Lower leg skin (tissue), 4 donors: ENCODE measurements at regions not wholly inside any gene's neighbourhood (a gene's known extent, or its start where the extent isn't known, plus 50 kb on each side); places are given as distances from the start of the nearest gene placed in this dataset.

Experiments
- DNase-seq, 2 donors: peaks; one replicate each; pipeline ENCODE4 v3.0.0-alpha.2; 2019; ENCODE audit warnings: low spot score in 2 of 2
- H3K4me3 ChIP-seq: fragments of 200-600 bp; sonication (generic); 2 replicates; pipeline ENCODE4 v1.5.1; 2017; ENCODE audit warnings: mild to moderate bottlenecking, low read depth; ENCODE audit not compliant: poor library complexity, severe bottlenecking
- POLR2A ChIP-seq, 2 donors: fragments of 450-650 bp; IDR thresholded peaks; one replicate each; pipeline ENCODE4 v1.6.1; 2016 to 2017; ENCODE audit warnings: antibody characterized with exemption in 2 of 2, mild to moderate bottlenecking in 1 of 2, moderate library complexity in 1 of 2
- WGBS, 2 donors: methylation state at CpG; one replicate each; pipeline ENCODE4 v1.1.5; 2018; 5-methylcytosine and 5-hydroxymethylcytosine counted together
- intact Hi-C: fragments of 100-400 bp; cut with DNase I; formaldehyde crosslinking; loops from one replicate; pipeline ENCODE4 v1.15.0; 2023; ENCODE audit warnings: low total_unique reads
- TF ChIP-seq, protein P1 (sequence below), 3 donors: fragments of 450-650 bp; IDR thresholded peaks; one replicate each; pipeline ENCODE4 v1.5.1; 2016; ENCODE audit warnings: antibody characterized with exemption in 3 of 3, mild to moderate bottlenecking in 3 of 3, moderate library complexity in 2 of 3

DNA sequence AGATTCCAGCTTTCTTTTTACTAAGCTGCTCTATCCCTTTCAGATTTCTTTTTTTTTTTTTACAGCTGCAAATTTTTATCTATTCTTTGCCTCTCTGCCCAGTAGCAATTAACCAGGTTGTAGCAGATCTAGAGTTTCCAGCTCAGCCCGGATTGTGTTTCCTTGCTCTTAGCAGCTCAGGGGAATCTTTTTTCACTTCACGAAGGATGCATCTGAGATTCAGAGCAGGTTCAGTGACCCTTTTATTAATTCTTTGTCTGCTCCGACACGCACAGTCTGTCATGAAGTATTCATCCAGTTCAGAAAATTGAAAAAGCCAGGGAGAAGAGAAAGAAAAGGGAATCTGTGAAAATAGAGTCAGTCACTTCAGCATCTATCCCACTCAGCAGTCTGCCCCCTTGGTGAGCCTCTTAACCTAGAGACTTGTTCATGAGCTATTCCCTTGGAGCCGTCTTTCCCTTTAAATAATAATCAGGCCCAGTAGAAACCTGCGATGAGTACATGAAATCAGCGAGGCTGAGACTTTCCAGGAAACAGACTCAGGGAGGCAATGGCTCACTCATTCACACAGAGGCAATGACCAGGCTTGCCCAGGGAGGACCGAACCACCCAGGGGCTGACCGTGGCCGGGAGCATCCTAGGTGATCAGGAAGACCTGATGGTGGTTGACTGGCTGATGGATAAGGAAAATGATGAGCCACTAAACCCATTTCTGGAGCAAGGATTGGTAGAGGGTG is 103.4 kb upstream of the ITGA6 start:
- DNase-seq: peak in 1 of 2 donors; percentile 49
- intact Hi-C loops: no loop called here
- no peak overlapping the region for H3K4me3 ChIP-seq
- TF ChIP-seq, protein P1, sequence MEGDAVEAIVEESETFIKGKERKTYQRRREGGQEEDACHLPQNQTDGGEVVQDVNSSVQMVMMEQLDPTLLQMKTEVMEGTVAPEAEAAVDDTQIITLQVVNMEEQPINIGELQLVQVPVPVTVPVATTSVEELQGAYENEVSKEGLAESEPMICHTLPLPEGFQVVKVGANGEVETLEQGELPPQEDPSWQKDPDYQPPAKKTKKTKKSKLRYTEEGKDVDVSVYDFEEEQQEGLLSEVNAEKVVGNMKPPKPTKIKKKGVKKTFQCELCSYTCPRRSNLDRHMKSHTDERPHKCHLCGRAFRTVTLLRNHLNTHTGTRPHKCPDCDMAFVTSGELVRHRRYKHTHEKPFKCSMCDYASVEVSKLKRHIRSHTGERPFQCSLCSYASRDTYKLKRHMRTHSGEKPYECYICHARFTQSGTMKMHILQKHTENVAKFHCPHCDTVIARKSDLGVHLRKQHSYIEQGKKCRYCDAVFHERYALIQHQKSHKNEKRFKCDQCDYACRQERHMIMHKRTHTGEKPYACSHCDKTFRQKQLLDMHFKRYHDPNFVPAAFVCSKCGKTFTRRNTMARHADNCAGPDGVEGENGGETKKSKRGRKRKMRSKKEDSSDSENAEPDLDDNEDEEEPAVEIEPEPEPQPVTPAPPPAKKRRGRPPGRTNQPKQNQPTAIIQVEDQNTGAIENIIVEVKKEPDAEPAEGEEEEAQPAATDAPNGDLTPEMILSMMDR (IDR thresholded peaks at IDR 0.05): no peak
- TF ChIP-seq POLR2A (IDR thresholded peaks at IDR 0.05): no peak
- 73 to 81% methylated on average over 10 of the region's 10 CpGs for WGBS, 2 donors

DNA sequence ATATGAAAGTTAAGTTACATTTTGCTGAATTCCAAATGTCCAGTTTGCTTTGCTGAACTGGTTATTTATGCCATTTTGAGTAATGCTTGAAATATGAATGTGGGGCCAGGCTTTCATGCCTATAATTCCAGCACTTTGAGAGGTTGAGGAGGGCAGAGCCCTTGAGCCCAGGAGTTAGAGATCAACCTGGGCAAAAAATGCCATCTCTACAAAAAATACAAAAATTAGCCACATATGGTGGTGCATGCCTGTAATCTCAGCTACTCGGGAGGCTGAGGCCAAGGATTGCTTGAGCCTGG is 101.2 kb upstream of the ITGA6 start:
- TF ChIP-seq, protein P1 (IDR thresholded peaks at IDR 0.05): no peak
- no peak for TF ChIP-seq POLR2A (IDR thresholded peaks at IDR 0.05)
- WGBS, 2 donors: 91 to 100% methylated on average over 1 of the region's 1 CpG
- intact Hi-C loops: no loop called here
- DNase-seq: peak in 1 of 2 donors; percentile 13
- H3K4me3 ChIP-seq: no peak overlapping the region

DNA sequence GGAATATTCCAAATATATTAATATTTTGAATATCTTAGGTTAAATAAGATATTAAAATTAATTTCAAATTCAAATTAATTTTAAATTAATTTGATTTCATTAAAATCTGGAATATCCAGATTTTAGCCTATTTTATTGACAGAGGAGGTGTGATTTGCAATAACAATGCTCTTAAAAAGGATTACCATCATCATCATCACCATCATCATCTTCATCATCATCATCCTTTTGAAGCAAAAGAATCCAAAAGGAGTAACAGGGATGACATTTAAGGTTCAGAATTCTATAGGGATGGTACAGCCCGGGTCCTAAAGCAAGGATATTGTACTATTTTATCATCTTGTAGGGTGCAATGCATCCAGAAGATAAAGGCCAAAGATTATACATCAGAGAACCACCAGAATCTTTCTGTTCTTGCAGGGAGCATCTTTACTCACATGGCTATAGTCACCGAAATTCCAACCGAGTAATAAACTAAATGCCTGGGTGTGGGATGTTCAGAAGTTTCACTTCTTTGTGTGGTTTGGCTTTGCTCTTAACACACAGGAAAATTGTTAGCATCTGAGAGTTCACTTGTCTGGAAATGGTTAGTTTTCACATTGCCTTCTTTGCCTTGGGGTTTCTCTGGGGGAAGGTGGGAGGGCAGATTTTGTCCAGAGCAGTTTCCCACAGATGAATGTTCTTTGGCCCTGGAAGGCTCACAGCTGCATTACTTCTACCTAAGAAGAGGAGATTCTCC is 99.1 kb upstream of the ITGA6 start:
- no peak overlapping the region for H3K4me3 ChIP-seq
- TF ChIP-seq, protein P1 (IDR thresholded peaks at IDR 0.05): no peak
- no peak for TF ChIP-seq POLR2A (IDR thresholded peaks at IDR 0.05)
- 66 to 73% methylated on average over 3 of the region's 3 CpGs for WGBS, 2 donors
- intact Hi-C loops: no loop called here
- DNase-seq: peak in 1 of 2 donors; percentile 17

DNA sequence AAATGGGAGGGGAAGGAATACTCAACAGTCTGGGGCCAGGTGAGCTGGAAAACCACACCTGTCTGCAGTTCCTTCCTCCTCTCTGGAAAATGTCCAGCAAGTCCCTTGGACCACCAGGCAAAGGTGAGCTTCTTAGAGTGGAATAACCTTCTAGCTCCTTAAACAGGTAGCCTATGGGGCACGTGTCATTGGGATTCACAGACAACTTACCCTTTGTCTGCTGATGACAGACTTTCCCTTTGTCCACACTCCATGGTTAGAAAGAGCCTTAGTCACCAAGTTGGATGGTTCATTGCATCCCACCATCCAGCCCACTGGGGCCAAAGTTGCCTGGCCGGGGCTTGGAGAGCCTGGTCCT is 98.0 kb upstream of the ITGA6 start:
- DNase-seq: no peak
- intact Hi-C loops: no loop called here
- no peak for TF ChIP-seq POLR2A (IDR thresholded peaks at IDR 0.05)
- TF ChIP-seq, protein P1 (IDR thresholded peaks at IDR 0.05): no peak
- H3K4me3 ChIP-seq: no peak overlapping the region
- 73 to 81% methylated on average over 2 of the region's 2 CpGs for WGBS, 2 donors

DNA sequence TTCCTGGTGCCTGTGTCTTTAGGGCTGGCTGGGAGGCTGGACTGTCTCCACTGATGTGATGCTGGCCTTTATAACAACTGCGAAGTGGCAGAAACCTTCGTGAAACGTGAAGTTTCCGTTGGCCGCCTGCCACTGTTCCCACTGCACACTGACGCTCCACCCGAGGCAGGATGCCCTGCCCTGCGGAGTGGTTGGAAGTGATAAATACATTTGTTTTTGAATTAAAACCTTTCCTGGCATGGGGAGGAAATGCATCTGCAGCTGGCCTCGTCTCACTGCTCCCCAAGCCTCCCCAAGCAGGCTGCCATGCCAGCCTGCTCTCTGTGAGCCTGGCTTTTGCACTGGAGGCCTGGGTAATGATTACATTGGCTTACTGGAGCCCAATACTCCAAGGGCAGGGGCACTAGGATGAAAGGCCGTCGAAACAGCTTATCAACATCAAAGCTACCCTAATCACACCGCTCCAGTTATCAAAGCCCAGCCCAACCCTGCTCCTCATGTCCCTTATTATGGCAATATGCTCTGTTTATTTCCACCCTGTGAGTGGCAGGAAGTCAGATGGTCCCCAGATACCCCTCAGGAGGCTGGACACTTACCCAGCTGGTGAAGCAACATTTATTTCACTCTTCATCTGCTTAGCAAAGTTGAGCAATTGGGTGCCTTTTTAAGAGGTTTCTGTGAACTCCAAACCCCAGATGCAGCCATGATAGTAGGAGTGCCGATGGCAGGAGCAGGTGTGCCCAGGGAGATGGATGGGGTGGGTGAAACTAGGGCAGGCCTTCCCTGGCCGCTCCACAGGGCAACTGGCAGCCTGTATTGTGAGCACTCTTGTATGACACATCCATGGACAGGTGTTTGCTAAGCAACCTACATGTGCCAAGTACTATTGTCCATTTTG is 97.4 kb upstream of the ITGA6 start:
- WGBS, 2 donors: 38 to 42% methylated on average over 14 of the region's 14 CpGs
- no peak for TF ChIP-seq POLR2A (IDR thresholded peaks at IDR 0.05)
- TF ChIP-seq, protein P1 (IDR thresholded peaks at IDR 0.05): no peak
- H3K4me3 ChIP-seq: no peak overlapping the region
- intact Hi-C loops: no loop called here
- peak in 1 of 2 donors; percentile 90 for DNase-seq
